Left kidney (tissue), 1 donor: ENCODE measurements at regions not wholly inside any gene's neighbourhood (a gene's known extent, or its start where the extent isn't known, plus 50 kb on each side); places are given as distances from the start of the nearest gene placed in this dataset.

Experiments
- DNase-seq: peaks from one replicate; pipeline ENCODE4 v3.0.0-alpha.2; 2013

GRCh38 chr18:34159691-34160185, 65.0 kb downstream of the NOL4 start:
- no peak for DNase-seq

GRCh38 chr18:34158881-34159690, 65.6 kb downstream of the NOL4 start:
- DNase-seq: peak; percentile 64

- no peak for DNase-seq
Observed at GRCh38 chr18:34153711-34154110, 71.0 kb downstream of the NOL4 start.

GRCh38 chr18:34131006-34131405, 93.7 kb downstream of the NOL4 start:
- no peak for DNase-seq

- no peak for DNase-seq
Observed at GRCh38 chr18:34128436-34128835, 96.3 kb downstream of the NOL4 start.

GRCh38 chr18:34126121-34126520, 98.6 kb downstream of the NOL4 start:
- no peak for DNase-seq

GRCh38 chr18:34122724-34123334, 101.9 kb downstream of the NOL4 start:
- peak; percentile 28 for DNase-seq

GRCh38 chr18:34121200-34121721, 103.5 kb downstream of the NOL4 start:
- DNase-seq: peak; percentile 34

GRCh38 chr18:34120294-34120693, 104.4 kb downstream of the NOL4 start:
- DNase-seq: no peak

- DNase-seq: peak; percentile 28
Observed at GRCh38 chr18:34117319-34117718, 107.4 kb downstream of the NOL4 start.

- no peak for DNase-seq
Observed at GRCh38 chr18:34115409-34116081, 109.2 kb downstream of the NOL4 start.

- DNase-seq: no peak
Observed at GRCh38 chr18:34114996-34115395, 109.7 kb downstream of the NOL4 start.

- no peak for DNase-seq
Observed at GRCh38 chr18:34108206-34108605, 116.5 kb downstream of the NOL4 start.

- DNase-seq: no peak
Observed at GRCh38 chr18:34098109-34098508, 126.6 kb downstream of the NOL4 start.

GRCh38 chr18:34097312-34097711, 127.4 kb downstream of the NOL4 start:
- no peak for DNase-seq

- no peak for DNase-seq
Observed at GRCh38 chr18:34094148-34094547, 130.6 kb downstream of the NOL4 start.

GRCh38 chr18:34092796-34093195, 131.9 kb downstream of the NOL4 start:
- no peak for DNase-seq

GRCh38 chr18:34086370-34086769, 138.3 kb downstream of the NOL4 start:
- no peak for DNase-seq

GRCh38 chr18:34085140-34085739, 139.5 kb downstream of the NOL4 start:
- no peak for DNase-seq

- peak; percentile 3 for DNase-seq
Observed at GRCh38 chr18:34084635-34085034, 140.1 kb downstream of the NOL4 start.

- DNase-seq: no peak
Observed at GRCh38 chr18:34083910-34084535, 140.7 kb downstream of the NOL4 start.

GRCh38 chr18:34077599-34077998, 147.1 kb downstream of the NOL4 start:
- no peak for DNase-seq
